ENCODE measurements at regions not wholly inside any gene's neighbourhood (a gene's known extent, or its start where the extent isn't known, plus 50 kb on each side); places are given as distances from the start of the nearest gene placed in this dataset.

GRCh38 chr2:120504936-120505705, 159.2 kb downstream of the INHBB start:
- no peak for DNase-seq (ENCODE audit: low read depth in 1 of 2, low spot score in 2 of 2)
- FAIRE-seq, result no peak
- no peaks in the 10 kb centered on the region; a peak in 1 of 7 replicates for H3K4me1 ChIP-seq (replicated peaks in 1 of 4; ENCODE audit: control insufficient read depth in 3 of 4, insufficient read depth in 4 of 4, low read length in 3 of 4)
- H2BK12ac ChIP-seq (ENCODE audit: low read depth, low read length), result no peak overlapping the region
- H3K79me2 ChIP-seq (ENCODE audit: control insufficient read depth in 1 of 2, insufficient read depth in 2 of 2, low read length in 2 of 2), result no peaks in the 10 kb centered on the region
- H3K36me3 ChIP-seq (ENCODE audit: control insufficient read depth in 2 of 4, insufficient read depth in 4 of 4, low read length in 3 of 4), result no peaks in the 10 kb centered on the region
- no peak overlapping the region for H2BK5ac ChIP-seq (ENCODE audit: low read depth, low read length)
- H3K56ac ChIP-seq (replicated peaks; ENCODE audit: insufficient read length, low read depth, low read length), result no peak overlapping the region
- WGBS, 2 experiments (ENCODE audit: extremely low coverage in 1 of 2, insufficient coverage in 1 of 2, insufficient read length in 1 of 2, insufficient replicate concordance in 2 of 2, low coverage in 1 of 2, low lambda C conversion rate in 2 of 2, missing lambda C conversion rate in 1 of 2), result 91% methylated on average over 15 of the region's 15 CpGs; no CpG with 5 or more reads in 1 of the 2 experiments
- H2AFZ ChIP-seq (ENCODE audit: low read length), result no peak overlapping the region
- no peaks in the 10 kb centered on the region for H3K23me2 ChIP-seq (ENCODE audit: low read depth, low read length)
- H2AK5ac ChIP-seq (ENCODE audit: low read depth, low read length), result no peak overlapping the region
- H3K4me2 ChIP-seq (ENCODE audit: insufficient read depth in 1 of 2, low read depth in 2 of 2, low read length in 2 of 2), result no peak overlapping the region
- H3K79me1 ChIP-seq (ENCODE audit: low read depth, low read length), result no peaks in the 10 kb centered on the region
- no peak overlapping the region for H2BK120ac ChIP-seq (replicated peaks; ENCODE audit: low read depth, low read length)
- TF ChIP-seq CTBP2 (IDR thresholded peaks at IDR 0.05; ENCODE audit: borderline replicate concordance, insufficient read depth, insufficient read length, low read length) (no peak), HDAC2 (IDR thresholded peaks at IDR 0.05; ENCODE audit: borderline replicate concordance in 1 of 2, low read depth in 2 of 2, low read length in 2 of 2) (no peak), SP1 (IDR thresholded peaks at IDR 0.05; ENCODE audit: low read depth, low read length) (no peak), USF2 (IDR thresholded peaks at IDR 0.05; ENCODE audit: low read length) (no peak), ATF3 (IDR thresholded peaks at IDR 0.05; ENCODE audit: insufficient read depth, low read depth, low read length) (no peak), TBP (IDR thresholded peaks at IDR 0.05; ENCODE audit: low read depth, low read length) (no peak), POU5F1 (IDR thresholded peaks at IDR 0.05; ENCODE audit: low read depth, low read length) (no peak), JUN (IDR thresholded peaks at IDR 0.05; ENCODE audit: low read depth, low read length) (no peak), SIN3A (conservative IDR thresholded peaks at IDR 0.05 in 1 of 2, IDR thresholded peaks at IDR 0.05 in 1 of 2; ENCODE audit: low read depth in 1 of 2, low read length in 2 of 2) (no peak), CHD1 (IDR thresholded peaks at IDR 0.05; ENCODE audit: low read depth, low read length) (no peak)
- H2BK15ac ChIP-seq (ENCODE audit: low read length), result no peak overlapping the region
- POLR2A ChIA-PET (ENCODE audit: partially characterized antibody), result interaction anchor here (0.9 kb wide), 1 partner anchor 40 kb away, joined by 3 read pairs; no protein-coding TSS in a partner anchor
- H3K27ac ChIP-seq (ENCODE audit: low read depth, low read length), result no peak overlapping the region
- no peak overlapping the region for H4K8ac ChIP-seq (ENCODE audit: extremely low read depth, insufficient read depth, low read length)
- H2BK20ac ChIP-seq (ENCODE audit: low read length), result no peak overlapping the region
- H3K9me3 ChIP-seq (ENCODE audit: insufficient read depth in 2 of 2, low read depth in 1 of 2, low read length in 1 of 2), result no peaks in the 10 kb centered on the region
- H3K18ac ChIP-seq (ENCODE audit: extremely low read depth, low read length), result no peak overlapping the region
- CTCF ChIA-PET (ENCODE audit: partially characterized antibody), result interaction anchor here (0.9 to 10.8 kb wide), 10 partner anchors 8 to 182 kb away, joined by 3 to 91 read pairs (median 3); no protein-coding TSS in a partner anchor
- H3K9ac ChIP-seq (replicated peaks in 1 of 4; ENCODE audit: extremely low read depth in 1 of 4, low read depth in 3 of 4, low read length in 3 of 4), result no peak overlapping the region
- no peak overlapping the region for H3K23ac ChIP-seq (ENCODE audit: insufficient read length)
- H3K4me3 ChIP-seq (ENCODE audit: extremely low read depth in 1 of 4, insufficient read depth in 2 of 4, low read depth in 3 of 4, low read length in 4 of 4), result no peak overlapping the region
- H4K5ac ChIP-seq (ENCODE audit: insufficient read length, low read depth, low read length), result no peak overlapping the region
- peaks cover 0 to 3% of the 10 kb centered on the region in 2 experiments for H4K20me1 ChIP-seq (replicated peaks in 1 of 2; ENCODE audit: control insufficient read depth in 1 of 2, insufficient read depth in 2 of 2, low read length in 2 of 2)
- H3K14ac ChIP-seq (ENCODE audit: insufficient read length), result no peak overlapping the region
- no peak overlapping the region for H3K4ac ChIP-seq (replicated peaks; ENCODE audit: insufficient read length, low read depth, low read length)
- H4K91ac ChIP-seq (replicated peaks; ENCODE audit: insufficient read length, low read length), result no peak overlapping the region
- peaks cover 0 to 3% (median 0%) of the 10 kb centered on the region in 4 experiments; a peak in 3 of 7 replicates for H3K27me3 ChIP-seq (replicated peaks in 1 of 4; ENCODE audit: control insufficient read depth in 3 of 4, extremely low read depth in 1 of 4, insufficient read depth in 3 of 4, low read length in 3 of 4)
